IMR-90 (cell line): ENCODE measurements at regions not wholly inside any gene's neighbourhood (a gene's known extent, or its start where the extent isn't known, plus 50 kb on each side); places are given as distances from the start of the nearest gene placed in this dataset.

Experiments used
- BHLHE40 ChIP-seq: fragments of 150-350 bp; IDR thresholded peaks from 2 replicates; pipeline ENCODE4 v1.6.1; 2016; ENCODE audit warnings: mild to moderate bottlenecking, low read depth, low read length
- MXI1 ChIP-seq: IDR thresholded peaks from 2 replicates; pipeline ENCODE4 v1.6.1; 2012; ENCODE audit warnings: low read depth, mild to moderate bottlenecking, low read length, moderate library complexity, borderline replicate concordance
- POLR2A ChIP-seq: IDR thresholded peaks from 2 replicates; pipeline ENCODE4 v1.6.1; 2012; ENCODE audit warnings: mild to moderate bottlenecking, low read depth, low read length
- RAD21 ChIP-seq: IDR thresholded peaks from 2 replicates; pipeline ENCODE4 v1.6.1; 2012; ENCODE audit warnings: low read length, improper control_type of control experiment
- SMC3 ChIP-seq: fragments of 150-350 bp; IDR thresholded peaks from 2 replicates; pipeline ENCODE4 v1.6.1; 2016; ENCODE audit warnings: low read depth, mild to moderate bottlenecking, antibody characterized with exemption, low read length, moderate library complexity
- TF ChIP-seq, protein P1 (sequence below): fragments of 150-350 bp; IDR thresholded peaks from 2 replicates; pipeline ENCODE4 v1.6.1; 2017; ENCODE audit warnings: mild to moderate bottlenecking, antibody characterized with exemption, low read length, low read depth
- TF ChIP-seq, protein P2 (sequence below): conservative IDR thresholded peaks from 2 replicates; pipeline ENCODE4 v1.5.1; 2012; ENCODE audit warnings: mild to moderate bottlenecking, low read depth, low read length, improper control_type of control experiment

DNA sequence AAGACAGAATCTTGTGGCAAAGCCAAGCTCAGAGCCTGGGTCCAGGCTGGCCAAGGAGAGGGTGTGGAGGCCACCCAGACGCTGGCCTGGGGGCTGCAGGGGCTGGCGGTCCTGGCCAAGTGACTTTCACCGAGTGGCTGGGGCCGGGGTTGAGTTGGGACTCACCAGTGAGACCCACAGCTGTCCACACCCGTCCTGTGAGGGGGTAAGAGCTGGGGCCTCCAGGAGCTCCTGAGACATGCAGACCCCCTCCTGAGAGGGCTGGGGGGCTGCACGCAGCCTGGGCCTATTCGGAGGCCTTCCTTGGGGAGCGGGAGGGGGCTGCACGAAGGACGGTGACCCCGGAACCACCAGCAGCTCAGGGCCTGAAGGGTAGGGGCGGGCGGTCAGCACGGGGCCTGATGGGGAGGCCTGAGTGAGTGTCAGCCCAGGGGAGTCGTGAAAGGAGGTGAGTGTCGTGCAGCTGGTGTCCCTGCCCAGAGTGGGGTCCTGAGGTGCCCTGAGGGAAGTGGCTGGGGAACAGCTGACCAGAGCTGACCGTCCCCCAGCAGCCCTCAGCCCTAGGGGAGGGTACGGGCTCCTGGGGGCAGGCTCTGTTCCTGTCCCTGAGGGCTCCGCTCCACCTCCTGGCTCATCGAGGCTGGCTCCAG is 100.9 kb downstream of the FOXL3 start:
- TF ChIP-seq, protein P1, sequence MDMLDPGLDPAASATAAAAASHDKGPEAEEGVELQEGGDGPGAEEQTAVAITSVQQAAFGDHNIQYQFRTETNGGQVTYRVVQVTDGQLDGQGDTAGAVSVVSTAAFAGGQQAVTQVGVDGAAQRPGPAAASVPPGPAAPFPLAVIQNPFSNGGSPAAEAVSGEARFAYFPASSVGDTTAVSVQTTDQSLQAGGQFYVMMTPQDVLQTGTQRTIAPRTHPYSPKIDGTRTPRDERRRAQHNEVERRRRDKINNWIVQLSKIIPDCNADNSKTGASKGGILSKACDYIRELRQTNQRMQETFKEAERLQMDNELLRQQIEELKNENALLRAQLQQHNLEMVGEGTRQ = no peak
- no peak for TF ChIP-seq RAD21
- TF ChIP-seq, protein P2, sequence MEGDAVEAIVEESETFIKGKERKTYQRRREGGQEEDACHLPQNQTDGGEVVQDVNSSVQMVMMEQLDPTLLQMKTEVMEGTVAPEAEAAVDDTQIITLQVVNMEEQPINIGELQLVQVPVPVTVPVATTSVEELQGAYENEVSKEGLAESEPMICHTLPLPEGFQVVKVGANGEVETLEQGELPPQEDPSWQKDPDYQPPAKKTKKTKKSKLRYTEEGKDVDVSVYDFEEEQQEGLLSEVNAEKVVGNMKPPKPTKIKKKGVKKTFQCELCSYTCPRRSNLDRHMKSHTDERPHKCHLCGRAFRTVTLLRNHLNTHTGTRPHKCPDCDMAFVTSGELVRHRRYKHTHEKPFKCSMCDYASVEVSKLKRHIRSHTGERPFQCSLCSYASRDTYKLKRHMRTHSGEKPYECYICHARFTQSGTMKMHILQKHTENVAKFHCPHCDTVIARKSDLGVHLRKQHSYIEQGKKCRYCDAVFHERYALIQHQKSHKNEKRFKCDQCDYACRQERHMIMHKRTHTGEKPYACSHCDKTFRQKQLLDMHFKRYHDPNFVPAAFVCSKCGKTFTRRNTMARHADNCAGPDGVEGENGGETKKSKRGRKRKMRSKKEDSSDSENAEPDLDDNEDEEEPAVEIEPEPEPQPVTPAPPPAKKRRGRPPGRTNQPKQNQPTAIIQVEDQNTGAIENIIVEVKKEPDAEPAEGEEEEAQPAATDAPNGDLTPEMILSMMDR = no peak
- TF ChIP-seq POLR2A = no peak
- no peak for TF ChIP-seq BHLHE40
- TF ChIP-seq MXI1 = no peak
- TF ChIP-seq SMC3 = no peak
